ENCODE measurements at regions not wholly inside any gene's neighbourhood (a gene's known extent, or its start where the extent isn't known, plus 50 kb on each side); places are given as distances from the start of the nearest gene placed in this dataset.

GRCh38 chr3:124562769-124563168 lies 167.5 kb upstream of the UMPS start:
- no peak for DNase-seq (ENCODE audit: low read depth)
- no peak for TF ChIP-seq CTCF (IDR thresholded peaks at IDR 0.05; ENCODE audit: low read depth, low read length, missing control alignments)
- no peak overlapping the region for H3K4me3 ChIP-seq (ENCODE audit: low read depth, low read length)

- DNase-seq (ENCODE audit: low read depth) = no peak
- no peak for TF ChIP-seq CTCF (IDR thresholded peaks at IDR 0.05; ENCODE audit: low read depth, low read length, missing control alignments)
Measured at GRCh38 chr3:124563376-124563775, 166.9 kb upstream of the UMPS start.

GRCh38 chr3:124565013-124565412 lies 165.2 kb upstream of the UMPS start:
- peak; percentile 26 for DNase-seq (ENCODE audit: low read depth)
- H3K4me3 ChIP-seq (ENCODE audit: low read depth, low read length) = no peak overlapping the region
- peak; percentile 90 for TF ChIP-seq CTCF (IDR thresholded peaks at IDR 0.05; ENCODE audit: low read depth, low read length, missing control alignments)

More at GRCh38 chr3:124563376-124563775, 166.9 kb upstream of the UMPS start:
- H3K4me3 ChIP-seq (ENCODE audit: low read depth, low read length) = no peak overlapping the region

GRCh38 chr3:124565551-124565950 lies 164.7 kb upstream of the UMPS start:
- H3K4me3 ChIP-seq (ENCODE audit: low read depth, low read length) = no peak overlapping the region
- TF ChIP-seq CTCF (IDR thresholded peaks at IDR 0.05; ENCODE audit: low read depth, low read length, missing control alignments) = no peak

GRCh38 chr3:124566701-124567100 lies 163.6 kb upstream of the UMPS start:
- no peak overlapping the region for H3K4me3 ChIP-seq (ENCODE audit: low read depth, low read length)
- no peak for TF ChIP-seq CTCF (IDR thresholded peaks at IDR 0.05; ENCODE audit: low read depth, low read length, missing control alignments)
- DNase-seq (ENCODE audit: low read depth) = no peak

More at GRCh38 chr3:124565551-124565950, 164.7 kb upstream of the UMPS start:
- DNase-seq (ENCODE audit: low read depth) = no peak

- no peak overlapping the region for H3K4me3 ChIP-seq (ENCODE audit: low read depth, low read length)
- TF ChIP-seq CTCF (IDR thresholded peaks at IDR 0.05; ENCODE audit: low read depth, low read length, missing control alignments) = no peak
Measured at GRCh38 chr3:124567179-124567578, 163.1 kb upstream of the UMPS start.

GRCh38 chr3:124569761-124570160 lies 160.5 kb upstream of the UMPS start:
- TF ChIP-seq CTCF (IDR thresholded peaks at IDR 0.05; ENCODE audit: low read depth, low read length, missing control alignments) = no peak
- DNase-seq (ENCODE audit: low read depth) = no peak
- H3K4me3 ChIP-seq (ENCODE audit: low read depth, low read length) = no peak overlapping the region

More at GRCh38 chr3:124567179-124567578, 163.1 kb upstream of the UMPS start:
- DNase-seq (ENCODE audit: low read depth) = no peak

All from GM12864 (cell line).